ENCODE measurements at regions not wholly inside any gene's neighbourhood (a gene's known extent, or its start where the extent isn't known, plus 50 kb on each side); places are given as distances from the start of the nearest gene placed in this dataset.

GRCh38 chr13:105937451-105937850 is 598.0 kb downstream of the EFNB2 start:
- no peak overlapping the region for H2AFZ ChIP-seq (ENCODE audit: low read depth, low read length)
- no peaks in the 10 kb centered on the region for H3K79me2 ChIP-seq (ENCODE audit: low read length)
- H3K9ac ChIP-seq (ENCODE audit: low read length), result no peak overlapping the region
- no peak for TF ChIP-seq EZH2phosphoT487 (IDR thresholded peaks at IDR 0.05; ENCODE audit: low read depth)
- TF ChIP-seq, protein P1, sequence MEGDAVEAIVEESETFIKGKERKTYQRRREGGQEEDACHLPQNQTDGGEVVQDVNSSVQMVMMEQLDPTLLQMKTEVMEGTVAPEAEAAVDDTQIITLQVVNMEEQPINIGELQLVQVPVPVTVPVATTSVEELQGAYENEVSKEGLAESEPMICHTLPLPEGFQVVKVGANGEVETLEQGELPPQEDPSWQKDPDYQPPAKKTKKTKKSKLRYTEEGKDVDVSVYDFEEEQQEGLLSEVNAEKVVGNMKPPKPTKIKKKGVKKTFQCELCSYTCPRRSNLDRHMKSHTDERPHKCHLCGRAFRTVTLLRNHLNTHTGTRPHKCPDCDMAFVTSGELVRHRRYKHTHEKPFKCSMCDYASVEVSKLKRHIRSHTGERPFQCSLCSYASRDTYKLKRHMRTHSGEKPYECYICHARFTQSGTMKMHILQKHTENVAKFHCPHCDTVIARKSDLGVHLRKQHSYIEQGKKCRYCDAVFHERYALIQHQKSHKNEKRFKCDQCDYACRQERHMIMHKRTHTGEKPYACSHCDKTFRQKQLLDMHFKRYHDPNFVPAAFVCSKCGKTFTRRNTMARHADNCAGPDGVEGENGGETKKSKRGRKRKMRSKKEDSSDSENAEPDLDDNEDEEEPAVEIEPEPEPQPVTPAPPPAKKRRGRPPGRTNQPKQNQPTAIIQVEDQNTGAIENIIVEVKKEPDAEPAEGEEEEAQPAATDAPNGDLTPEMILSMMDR (IDR thresholded peaks at IDR 0.05; ENCODE audit: low read depth, low read length), result no peak
- no peaks in the 10 kb centered on the region for H3K27me3 ChIP-seq (ENCODE audit: low read depth, low read length)
- H3K4me3 ChIP-seq (ENCODE audit: low read length), result no peak overlapping the region
- no peaks in the 10 kb centered on the region for H4K20me1 ChIP-seq (ENCODE audit: insufficient read depth, low read length)
- no peaks in the 10 kb centered on the region for H3K9me3 ChIP-seq (ENCODE audit: insufficient read depth, low read length)
- no peaks in the 10 kb centered on the region for H3K36me3 ChIP-seq (replicated peaks; ENCODE audit: low read depth, low read length)
- H3K4me1 ChIP-seq (ENCODE audit: low read length), result no peaks in the 10 kb centered on the region
- no peak overlapping the region for H3K27ac ChIP-seq (ENCODE audit: low read length)
- H3K4me2 ChIP-seq (ENCODE audit: low read length), result no peak overlapping the region

DNA sequence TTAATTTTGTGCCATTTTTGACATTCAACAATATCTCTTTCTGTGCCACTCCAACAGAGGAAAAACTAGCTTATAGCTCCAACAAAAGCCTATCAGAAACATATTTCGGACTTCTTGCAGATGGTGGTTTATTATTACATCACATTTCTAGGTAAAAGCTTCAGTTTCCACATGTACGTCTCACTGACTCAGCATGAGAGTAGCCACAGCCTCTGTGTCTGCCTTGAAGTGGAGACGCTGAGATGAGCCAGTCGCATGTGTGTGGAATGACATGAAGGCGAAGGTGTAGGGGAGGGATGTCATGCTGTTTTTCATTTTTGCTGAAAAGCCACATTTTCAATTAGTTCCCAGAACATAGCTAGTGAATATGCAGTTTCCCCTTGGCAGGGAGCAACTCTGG is 598.6 kb downstream of the EFNB2 start:
- H4K20me1 ChIP-seq (ENCODE audit: insufficient read depth, low read length), result no peaks in the 10 kb centered on the region
- H3K27ac ChIP-seq (ENCODE audit: low read length), result no peak overlapping the region
- TF ChIP-seq, protein P1 (IDR thresholded peaks at IDR 0.05; ENCODE audit: low read depth, low read length), result no peak
- TF ChIP-seq EZH2phosphoT487 (IDR thresholded peaks at IDR 0.05; ENCODE audit: low read depth), result no peak
- no peak overlapping the region for H3K9ac ChIP-seq (ENCODE audit: low read length)
- H3K27me3 ChIP-seq (ENCODE audit: low read depth, low read length), result no peaks in the 10 kb centered on the region
- no peak overlapping the region for H3K4me2 ChIP-seq (ENCODE audit: low read length)
- H2AFZ ChIP-seq (ENCODE audit: low read depth, low read length), result no peak overlapping the region; the same call in 1 of the 2 replicates
- H3K9me3 ChIP-seq (ENCODE audit: insufficient read depth, low read length), result no peaks in the 10 kb centered on the region
- H3K36me3 ChIP-seq (replicated peaks; ENCODE audit: low read depth, low read length), result no peaks in the 10 kb centered on the region
- no peak overlapping the region for H3K4me3 ChIP-seq (ENCODE audit: low read length)
- no peaks in the 10 kb centered on the region for H3K79me2 ChIP-seq (ENCODE audit: low read length)
- H3K4me1 ChIP-seq (ENCODE audit: low read length), result no peaks in the 10 kb centered on the region

DNA sequence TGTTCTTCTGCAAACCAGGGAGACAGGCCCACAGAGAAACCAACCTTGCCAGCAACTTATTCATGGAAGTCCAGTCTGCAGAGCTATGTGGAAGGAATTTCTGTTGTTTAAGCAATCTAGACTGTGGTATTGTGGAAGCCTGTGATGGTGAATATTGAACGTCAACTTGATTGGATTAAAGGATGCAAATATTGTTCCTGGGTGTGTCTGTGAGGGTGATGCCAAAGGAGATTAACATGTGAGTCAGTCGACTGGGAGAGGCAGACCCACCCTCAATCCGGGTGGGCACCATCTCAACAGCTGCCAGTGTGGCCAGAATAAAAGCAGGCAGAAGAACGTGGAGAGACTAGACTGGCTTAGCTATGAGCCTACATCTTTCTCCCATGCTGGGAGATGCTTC is 606.0 kb downstream of the EFNB2 start:
- no peak for TF ChIP-seq EZH2phosphoT487 (IDR thresholded peaks at IDR 0.05; ENCODE audit: low read depth)
- TF ChIP-seq, protein P1 (IDR thresholded peaks at IDR 0.05; ENCODE audit: low read depth, low read length), result no peak
- Histone ChIP-seq H3K27ac (ENCODE audit: low read length) (no peak overlapping the region), H3K79me2 (ENCODE audit: low read length) (no peaks in the 10 kb centered on the region), H3K9ac (ENCODE audit: low read length) (no peak overlapping the region), H3K4me2 (ENCODE audit: low read length) (no peak overlapping the region), H4K20me1 (ENCODE audit: insufficient read depth, low read length) (no peaks in the 10 kb centered on the region), H3K4me3 (ENCODE audit: low read length) (no peak overlapping the region), H3K4me1 (ENCODE audit: low read length) (0 out of 2 replicates have a peak, but pooled peaks cover 4% of the 10 kb centered on the region), H3K9me3 (ENCODE audit: insufficient read depth, low read length) (no peaks in the 10 kb centered on the region), H3K27me3 (ENCODE audit: low read depth, low read length) (no peaks in the 10 kb centered on the region), H3K36me3 (replicated peaks; ENCODE audit: low read depth, low read length) (no peaks in the 10 kb centered on the region), H2AFZ (ENCODE audit: low read depth, low read length) (no peak overlapping the region)

DNA sequence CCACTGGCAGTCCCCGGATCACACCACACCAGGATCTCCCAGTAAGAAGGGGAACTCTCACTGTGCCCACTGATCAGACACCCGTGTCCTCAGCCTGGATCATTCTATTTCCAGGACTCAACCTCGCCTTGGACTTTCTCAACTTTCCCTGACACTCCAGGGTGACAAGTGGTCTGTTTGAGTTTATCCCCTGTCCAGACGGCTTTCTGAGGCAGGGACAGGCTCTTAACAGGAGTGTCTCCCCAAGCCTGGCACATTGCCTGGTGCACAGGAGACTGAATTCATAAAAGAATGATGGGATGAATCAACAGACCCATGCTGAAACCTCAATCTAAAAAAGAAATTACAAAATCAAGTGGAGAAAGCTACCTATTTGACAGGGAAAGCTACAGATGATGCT is 606.6 kb downstream of the EFNB2 start:
- Histone ChIP-seq H3K9ac (ENCODE audit: low read length) (no peak overlapping the region), H3K27me3 (ENCODE audit: low read depth, low read length) (no peaks in the 10 kb centered on the region), H3K4me2 (ENCODE audit: low read length) (no peak overlapping the region), H3K79me2 (ENCODE audit: low read length) (no peaks in the 10 kb centered on the region), H3K4me1 (ENCODE audit: low read length) (0 out of 2 replicates have a peak, but pooled peaks cover 4% of the 10 kb centered on the region), H2AFZ (ENCODE audit: low read depth, low read length) (no peak overlapping the region), H3K27ac (ENCODE audit: low read length) (no peak overlapping the region), H3K4me3 (ENCODE audit: low read length) (no peak overlapping the region), H3K9me3 (ENCODE audit: insufficient read depth, low read length) (no peaks in the 10 kb centered on the region), H3K36me3 (replicated peaks; ENCODE audit: low read depth, low read length) (no peaks in the 10 kb centered on the region), H4K20me1 (ENCODE audit: insufficient read depth, low read length) (no peaks in the 10 kb centered on the region)
- no peak for TF ChIP-seq EZH2phosphoT487 (IDR thresholded peaks at IDR 0.05; ENCODE audit: low read depth)
- TF ChIP-seq, protein P1 (IDR thresholded peaks at IDR 0.05; ENCODE audit: low read depth, low read length), result no peak

Data from OCI-LY3 (cell line).